ENCODE measurements at regions not wholly inside any gene's neighbourhood (a gene's known extent, or its start where the extent isn't known, plus 50 kb on each side); places are given as distances from the start of the nearest gene placed in this dataset.

DNA sequence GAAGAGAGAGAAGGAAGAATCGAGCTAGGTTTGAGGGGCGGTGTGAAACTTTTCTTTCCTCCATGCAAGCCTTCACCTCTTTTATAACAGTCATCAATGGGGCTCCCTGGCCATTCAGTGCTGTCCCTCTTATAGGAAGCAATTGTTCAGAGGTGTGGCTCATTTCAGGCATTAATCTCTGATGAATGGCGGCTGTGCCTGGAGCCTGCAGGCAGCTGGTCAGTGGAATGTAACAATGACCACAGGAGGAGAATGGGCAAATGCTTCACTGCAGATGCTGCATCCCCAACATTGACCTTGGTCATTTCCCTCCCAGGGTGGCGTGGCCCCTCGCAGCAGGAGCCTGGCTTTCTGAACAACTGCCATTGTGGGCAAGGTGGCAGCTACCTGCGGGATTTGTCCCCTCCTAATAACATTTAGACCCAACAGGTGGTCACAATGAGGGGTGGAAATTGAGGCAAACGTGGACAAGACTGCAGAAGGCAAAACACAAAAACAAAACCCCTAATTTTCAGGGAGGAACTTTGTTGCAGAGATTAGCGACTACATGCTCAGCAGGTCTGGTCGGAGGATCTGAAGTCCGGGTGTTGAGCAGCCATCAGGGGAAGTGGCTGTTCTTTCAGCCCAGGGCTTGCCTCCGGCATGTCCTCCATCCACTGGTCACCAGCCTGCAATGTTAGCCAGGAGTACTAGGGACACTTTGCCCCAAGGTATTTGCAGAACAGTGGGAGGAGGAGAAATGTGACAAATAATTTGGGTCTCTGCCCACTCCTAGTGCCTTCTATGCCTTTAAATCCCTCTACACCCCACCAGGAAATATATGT is 97.3 kb upstream of the PAXBP1 start:
- BruUV-seq (replicated peaks) = no TSS peak
- Histone ChIP-seq H2AFZ (replicated peaks; ENCODE audit: low read length, poor library complexity) (no peak overlapping the region), H2BK15ac (ENCODE audit: low read depth, low read length) (no peak overlapping the region), H2AK9ac (replicated peaks; ENCODE audit: low read depth, low read length, poor library complexity) (no peak overlapping the region), H3K79me1 (ENCODE audit: low read depth in 1 of 2, low read length in 2 of 2) (no peaks in the 10 kb centered on the region), H3K9me1 (ENCODE audit: insufficient read depth, low read length) (no peaks in the 10 kb centered on the region), H2BK120ac (ENCODE audit: low read depth, low read length) (no peak overlapping the region), H2BK5ac (ENCODE audit: low read depth, low read length, poor library complexity, severe bottlenecking) (no peak overlapping the region), H3K4me2 (ENCODE audit: low read depth, low read length) (no peak overlapping the region), H3K9ac (ENCODE audit: low read depth, low read length) (no peak overlapping the region), H3K4ac (ENCODE audit: low read depth, low read length) (no peak overlapping the region), H4K91ac (ENCODE audit: insufficient read depth, low read depth, low read length) (no peak overlapping the region), H2AK5ac (ENCODE audit: low read depth, low read length) (no peak overlapping the region), H3K27me3 (ENCODE audit: control insufficient read depth, insufficient read depth, low read length) (no peaks in the 10 kb centered on the region; the same call in 1 of the 2 replicates), H4K5ac (ENCODE audit: low read depth, low read length) (no peak overlapping the region), H4K8ac (ENCODE audit: low read depth in 2 of 2, low read length in 2 of 2) (no peak overlapping the region), H3K27ac (ENCODE audit: insufficient read depth, low read length) (no peak overlapping the region), H3K56ac (ENCODE audit: extremely low read depth, insufficient read depth, low read length) (no peak overlapping the region), H4K20me1 (ENCODE audit: insufficient read depth, low read length) (no peaks in the 10 kb centered on the region), H3K36me3 (ENCODE audit: control insufficient read depth, insufficient read depth, low read length) (no peaks in the 10 kb centered on the region), H2BK20ac (ENCODE audit: low read depth, low read length) (no peak overlapping the region), H3K23ac (ENCODE audit: low read depth, low read length) (no peak overlapping the region), H3K9me3 (ENCODE audit: control insufficient read depth, insufficient read depth, low read length) (no peaks in the 10 kb centered on the region), H3K4me1 (ENCODE audit: control insufficient read depth, insufficient read depth, low read length) (no peaks in the 10 kb centered on the region), H3K4me3 (ENCODE audit: insufficient read depth, low read depth, low read length) (no peak overlapping the region), H3K18ac (ENCODE audit: low read depth, low read length) (no peak overlapping the region), H3K14ac (replicated peaks; ENCODE audit: low read depth, low read length) (no peak overlapping the region)
- dilution Hi-C loops (cut with HindIII; ENCODE audit: low sequenced_read_pairs, unreplicated experiment) = no loop called here
- POLR2A ChIA-PET (ENCODE audit: unreplicated experiment) = no interaction called here
- TF ChIP-seq POLR2A (IDR thresholded peaks at IDR 0.05; ENCODE audit: low read depth, low read length) (no peak), MAFK (IDR thresholded peaks at IDR 0.05; ENCODE audit: low read depth, low read length) (no peak), RCOR1 (IDR thresholded peaks at IDR 0.05; ENCODE audit: insufficient replicate concordance, low read length) (no peak), MAZ (IDR thresholded peaks at IDR 0.05; ENCODE audit: borderline replicate concordance, low read depth, low read length) (no peak), CEBPB (IDR thresholded peaks at IDR 0.05; ENCODE audit: low read depth, low read length) (no peak), RAD21 (IDR thresholded peaks at IDR 0.05; ENCODE audit: low read length) (no peak), MXI1 (IDR thresholded peaks at IDR 0.05; ENCODE audit: borderline replicate concordance, low read depth, low read length) (no peak), BHLHE40 (IDR thresholded peaks at IDR 0.05; ENCODE audit: low read depth, low read length) (no peak), RFX5 (IDR thresholded peaks at IDR 0.05; ENCODE audit: low read depth, low read length) (no peak)
- TF ChIP-seq, protein P1, sequence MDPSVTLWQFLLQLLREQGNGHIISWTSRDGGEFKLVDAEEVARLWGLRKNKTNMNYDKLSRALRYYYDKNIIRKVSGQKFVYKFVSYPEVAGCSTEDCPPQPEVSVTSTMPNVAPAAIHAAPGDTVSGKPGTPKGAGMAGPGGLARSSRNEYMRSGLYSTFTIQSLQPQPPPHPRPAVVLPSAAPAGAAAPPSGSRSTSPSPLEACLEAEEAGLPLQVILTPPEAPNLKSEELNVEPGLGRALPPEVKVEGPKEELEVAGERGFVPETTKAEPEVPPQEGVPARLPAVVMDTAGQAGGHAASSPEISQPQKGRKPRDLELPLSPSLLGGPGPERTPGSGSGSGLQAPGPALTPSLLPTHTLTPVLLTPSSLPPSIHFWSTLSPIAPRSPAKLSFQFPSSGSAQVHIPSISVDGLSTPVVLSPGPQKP (IDR thresholded peaks at IDR 0.05; ENCODE audit: borderline replicate concordance, low read depth, low read length) = no peak
- TF ChIP-seq, protein P2, sequence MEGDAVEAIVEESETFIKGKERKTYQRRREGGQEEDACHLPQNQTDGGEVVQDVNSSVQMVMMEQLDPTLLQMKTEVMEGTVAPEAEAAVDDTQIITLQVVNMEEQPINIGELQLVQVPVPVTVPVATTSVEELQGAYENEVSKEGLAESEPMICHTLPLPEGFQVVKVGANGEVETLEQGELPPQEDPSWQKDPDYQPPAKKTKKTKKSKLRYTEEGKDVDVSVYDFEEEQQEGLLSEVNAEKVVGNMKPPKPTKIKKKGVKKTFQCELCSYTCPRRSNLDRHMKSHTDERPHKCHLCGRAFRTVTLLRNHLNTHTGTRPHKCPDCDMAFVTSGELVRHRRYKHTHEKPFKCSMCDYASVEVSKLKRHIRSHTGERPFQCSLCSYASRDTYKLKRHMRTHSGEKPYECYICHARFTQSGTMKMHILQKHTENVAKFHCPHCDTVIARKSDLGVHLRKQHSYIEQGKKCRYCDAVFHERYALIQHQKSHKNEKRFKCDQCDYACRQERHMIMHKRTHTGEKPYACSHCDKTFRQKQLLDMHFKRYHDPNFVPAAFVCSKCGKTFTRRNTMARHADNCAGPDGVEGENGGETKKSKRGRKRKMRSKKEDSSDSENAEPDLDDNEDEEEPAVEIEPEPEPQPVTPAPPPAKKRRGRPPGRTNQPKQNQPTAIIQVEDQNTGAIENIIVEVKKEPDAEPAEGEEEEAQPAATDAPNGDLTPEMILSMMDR (conservative IDR thresholded peaks at IDR 0.05; ENCODE audit: low read depth, low read length) = no peak
- CTCF ChIA-PET = no interaction called here
- intact Hi-C loops (cut with micrococcal nuclease) = no loop called here
- no peak for DNase-seq
- in situ Hi-C loops (cut with MboI; ENCODE audit: low sequenced_read_pairs) = no loop called here
- ATAC-seq (ENCODE audit: low read depth) = no peak
- WGBS, 2 experiments (ENCODE audit: extremely low coverage in 2 of 2, insufficient read length in 1 of 2) = 65% methylated on average over 4 of the region's 11 CpGs; no CpG with 5 or more reads in 1 of the 2 experiments

Measured in IMR-90 (cell line).